Lower leg skin (tissue), 3 donors: ENCODE measurements at regions not wholly inside any gene's neighbourhood (a gene's known extent, or its start where the extent isn't known, plus 50 kb on each side); places are given as distances from the start of the nearest gene placed in this dataset.

ENCODE experiments used
- CTCF ChIP-seq, 3 donors: fragments of 450-650 bp; IDR thresholded peaks; one replicate each; pipeline ENCODE4 v1.5.1; 2016; ENCODE audit warnings: antibody characterized with exemption in 3 of 3, mild to moderate bottlenecking in 3 of 3, moderate library complexity in 2 of 3
- POLR2A ChIP-seq, 2 donors: fragments of 450-650 bp; IDR thresholded peaks; one replicate each; pipeline ENCODE4 v1.6.1; 2016 to 2017; ENCODE audit warnings: antibody characterized with exemption in 2 of 2, mild to moderate bottlenecking in 1 of 2, moderate library complexity in 1 of 2

- TF ChIP-seq CTCF (IDR thresholded peaks at IDR 0.05) (no peak), POLR2A (IDR thresholded peaks at IDR 0.05) (no peak)
Observed at GRCh38 chr12:20289520-20289919, 78.8 kb upstream of the PDE3A start.
